MM.1S (cell line): ENCODE measurements at regions not wholly inside any gene's neighbourhood (a gene's known extent, or its start where the extent isn't known, plus 50 kb on each side); places are given as distances from the start of the nearest gene placed in this dataset.

Experiments used
- DNase-seq: peaks from one replicate; pipeline ENCODE4 v3.0.0-alpha.2; 2015
- H2AFZ ChIP-seq: fragments of 300-600 bp; sonication (generic); 2 replicates; pipeline ENCODE4 v1.6.0; 2016; ENCODE audit warnings: antibody characterized with exemption, low read length
- H3F3A ChIP-seq: fragments of 300-600 bp; sonication (generic); 2 replicates; pipeline ENCODE4 v1.6.1; 2016; ENCODE audit warnings: mild to moderate bottlenecking, antibody characterized with exemption, low read length, moderate library complexity, mixed read lengths; ENCODE audit not compliant: insufficient read depth
- H3K27ac ChIP-seq: fragments of 300-600 bp; sonication (generic); 2 replicates; pipeline ENCODE4 v1.5.1; 2016; ENCODE audit warnings: mild to moderate bottlenecking, low read length
- H3K27me3 ChIP-seq: fragments of 300-600 bp; sonication (generic); replicated peaks from 2 replicates; pipeline ENCODE4 v1.6.0; 2016; ENCODE audit warnings: low read length; ENCODE audit not compliant: insufficient read depth
- H3K36me3 ChIP-seq: fragments of 300-600 bp; sonication (generic); replicated peaks from 2 replicates; pipeline ENCODE4 v1.6.1; 2016; ENCODE audit warnings: mild to moderate bottlenecking, low read length, mixed read lengths; ENCODE audit not compliant: insufficient read depth
- H3K4me1 ChIP-seq: fragments of 300-600 bp; sonication (generic); 2 replicates; pipeline ENCODE4 v1.6.1; 2016; ENCODE audit warnings: low read length, mixed read lengths
- H3K4me2 ChIP-seq: fragments of 300-600 bp; sonication (generic); 2 replicates; pipeline ENCODE4 v1.6.0; 2016; ENCODE audit warnings: low read depth, low read length
- H3K4me3 ChIP-seq: fragments of 300-600 bp; sonication (generic); 2 replicates; pipeline ENCODE4 v1.5.1; 2016; ENCODE audit warnings: low read length, mixed read lengths
- H3K79me2 ChIP-seq: fragments of 300-600 bp; sonication (generic); 2 replicates; pipeline ENCODE4 v1.6.1; 2016; ENCODE audit warnings: mixed run types, low read length, mixed read lengths
- H3K9ac ChIP-seq: fragments of 300-600 bp; sonication (generic); 2 replicates; pipeline ENCODE4 v1.6.1; 2016; ENCODE audit warnings: low read length, mixed read lengths
- H3K9me2 ChIP-seq: fragments of 300-600 bp; sonication (generic); replicated peaks from 2 replicates; pipeline ENCODE4 v1.6.1; 2016; ENCODE audit warnings: mild to moderate bottlenecking, low read length, mixed read lengths; ENCODE audit not compliant: insufficient read depth
- H3K9me3 ChIP-seq: fragments of 300-600 bp; sonication (generic); replicated peaks from 2 replicates; pipeline ENCODE4 v1.6.1; 2016; ENCODE audit warnings: mild to moderate bottlenecking, low read length, mixed read lengths; ENCODE audit not compliant: insufficient read depth
- H4K20me1 ChIP-seq: fragments of 300-600 bp; sonication (generic); 2 replicates; pipeline ENCODE4 v1.6.1; 2016; ENCODE audit warnings: mild to moderate bottlenecking, low read length, moderate library complexity, mixed read lengths; ENCODE audit not compliant: insufficient read depth
- EZH2 ChIP-seq: fragments of 300-600 bp; sonication (generic); optimal IDR thresholded peaks from 2 replicates; pipeline ENCODE3; 2017; ENCODE audit warnings: low read depth, mild to moderate bottlenecking, antibody characterized with exemption, low read length, mixed read lengths
- EZH2phosphoT487 ChIP-seq: fragments of 300-600 bp; sonication (generic); IDR thresholded peaks from 2 replicates; pipeline ENCODE4 v1.6.1; 2018; ENCODE audit warnings: antibody characterized with exemption, low read length
- TF ChIP-seq, protein P1 (sequence below): fragments of 300-600 bp; sonication (generic); IDR thresholded peaks from 2 replicates; pipeline ENCODE4 v1.5.1; 2016; ENCODE audit warnings: antibody characterized with exemption, low read length, mixed read lengths

DNA sequence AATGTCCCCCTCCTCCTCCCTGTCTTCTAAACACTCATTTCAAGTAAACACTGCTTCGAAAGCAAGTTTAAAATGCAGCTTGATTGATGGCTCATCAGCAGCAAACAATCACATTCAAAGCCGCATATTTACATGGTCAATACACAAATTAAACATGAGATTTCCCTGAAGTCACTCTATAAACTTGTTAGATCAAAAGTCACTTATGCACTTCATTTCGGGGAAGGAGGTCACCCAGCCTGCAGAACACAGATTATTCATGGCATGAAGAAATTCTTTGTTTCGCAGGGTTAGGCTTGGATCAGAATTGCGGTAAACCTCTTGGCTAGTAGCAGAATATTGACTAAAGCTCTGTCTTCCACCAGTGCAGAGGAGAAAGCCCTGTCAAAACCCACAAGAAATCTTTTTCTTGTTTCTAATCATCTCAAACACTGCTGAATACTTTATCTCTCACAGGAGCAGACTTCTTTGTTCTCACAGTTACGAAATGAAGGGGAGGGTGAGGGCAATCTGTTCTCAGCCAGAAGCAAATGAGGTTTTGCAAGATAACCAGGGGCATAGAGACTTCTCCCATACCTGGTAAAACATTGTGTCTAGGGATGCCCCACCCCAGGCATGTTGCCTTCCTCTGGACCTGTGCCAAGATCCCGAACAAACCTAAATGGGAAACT lies 133.3 kb upstream of the CHL1 start:
- Histone ChIP-seq H3K9me3 (no peaks in the 10 kb centered on the region), H3K4me3 (no peak overlapping the region), H2AFZ (no peak overlapping the region), H3K9ac (no peak overlapping the region), H3K79me2 (no peaks in the 10 kb centered on the region), H3K4me1 (no peaks in the 10 kb centered on the region), H3K27me3 (no peaks in the 10 kb centered on the region), H3K9me2 (no peaks in the 10 kb centered on the region), H3K4me2 (no peak overlapping the region), H3F3A (no peaks in the 10 kb centered on the region), H4K20me1 (no peaks in the 10 kb centered on the region), H3K27ac (no peak overlapping the region), H3K36me3 (no peaks in the 10 kb centered on the region)
- TF ChIP-seq EZH2 (no peak), EZH2phosphoT487 (no peak)
- TF ChIP-seq, protein P1, sequence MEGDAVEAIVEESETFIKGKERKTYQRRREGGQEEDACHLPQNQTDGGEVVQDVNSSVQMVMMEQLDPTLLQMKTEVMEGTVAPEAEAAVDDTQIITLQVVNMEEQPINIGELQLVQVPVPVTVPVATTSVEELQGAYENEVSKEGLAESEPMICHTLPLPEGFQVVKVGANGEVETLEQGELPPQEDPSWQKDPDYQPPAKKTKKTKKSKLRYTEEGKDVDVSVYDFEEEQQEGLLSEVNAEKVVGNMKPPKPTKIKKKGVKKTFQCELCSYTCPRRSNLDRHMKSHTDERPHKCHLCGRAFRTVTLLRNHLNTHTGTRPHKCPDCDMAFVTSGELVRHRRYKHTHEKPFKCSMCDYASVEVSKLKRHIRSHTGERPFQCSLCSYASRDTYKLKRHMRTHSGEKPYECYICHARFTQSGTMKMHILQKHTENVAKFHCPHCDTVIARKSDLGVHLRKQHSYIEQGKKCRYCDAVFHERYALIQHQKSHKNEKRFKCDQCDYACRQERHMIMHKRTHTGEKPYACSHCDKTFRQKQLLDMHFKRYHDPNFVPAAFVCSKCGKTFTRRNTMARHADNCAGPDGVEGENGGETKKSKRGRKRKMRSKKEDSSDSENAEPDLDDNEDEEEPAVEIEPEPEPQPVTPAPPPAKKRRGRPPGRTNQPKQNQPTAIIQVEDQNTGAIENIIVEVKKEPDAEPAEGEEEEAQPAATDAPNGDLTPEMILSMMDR: no peak
- DNase-seq: no peak

DNA sequence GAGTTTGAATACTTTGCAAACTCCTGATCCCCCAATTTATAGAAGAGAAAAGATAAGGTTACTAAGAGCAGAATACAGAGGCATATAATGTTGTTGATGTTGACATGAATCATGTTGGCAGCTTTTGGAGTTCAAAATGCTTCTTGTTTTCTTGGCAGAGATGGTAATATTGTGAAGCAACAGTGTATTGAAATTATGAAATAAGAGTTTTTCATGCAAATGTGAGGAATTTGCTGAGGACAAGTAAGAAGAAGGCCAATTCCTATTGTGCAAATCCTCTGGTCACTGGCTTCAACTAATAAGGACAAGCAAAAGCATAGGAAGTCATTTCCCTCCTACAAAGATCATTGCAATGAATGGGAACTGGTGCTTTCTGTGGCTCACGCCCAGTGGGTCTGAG lies 126.9 kb upstream of the CHL1 start:
- H3K27ac ChIP-seq: no peak overlapping the region
- no peaks in the 10 kb centered on the region for H3K4me1 ChIP-seq
- H3K9ac ChIP-seq: no peak overlapping the region
- H3K9me2 ChIP-seq: no peaks in the 10 kb centered on the region
- no peaks in the 10 kb centered on the region for H3K79me2 ChIP-seq
- no peaks in the 10 kb centered on the region for H3K36me3 ChIP-seq
- H3K4me3 ChIP-seq: no peak overlapping the region
- H3K9me3 ChIP-seq: no peaks in the 10 kb centered on the region
- no peaks in the 10 kb centered on the region for H4K20me1 ChIP-seq
- H3K4me2 ChIP-seq: no peak overlapping the region
- H2AFZ ChIP-seq: no peak overlapping the region
- no peak for DNase-seq
- no peaks in the 10 kb centered on the region for H3F3A ChIP-seq
- TF ChIP-seq, protein P1: no peak
- no peak for TF ChIP-seq EZH2phosphoT487
- no peak for TF ChIP-seq EZH2
- no peaks in the 10 kb centered on the region for H3K27me3 ChIP-seq

DNA sequence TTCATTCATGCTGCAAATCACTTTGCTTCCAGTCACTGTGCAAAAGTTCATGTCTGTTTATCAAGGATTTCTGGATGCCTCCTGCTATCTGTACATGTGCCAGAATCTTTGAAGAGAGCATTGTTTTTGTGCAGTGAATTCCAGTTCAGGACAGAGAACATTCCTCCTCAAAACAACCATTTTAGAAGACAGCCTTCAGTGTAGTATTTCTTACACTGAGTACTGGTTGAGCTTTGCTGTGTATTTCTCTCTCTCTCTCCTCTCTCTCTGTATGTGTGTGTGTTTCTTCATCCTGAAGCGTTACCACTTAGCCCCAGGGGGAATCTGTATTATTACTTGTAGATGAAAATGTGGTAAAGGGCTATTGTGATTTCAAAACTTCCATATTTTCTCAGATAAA lies 123.8 kb upstream of the CHL1 start:
- no peaks in the 10 kb centered on the region for H3F3A ChIP-seq
- H3K9me2 ChIP-seq: no peaks in the 10 kb centered on the region
- no peak overlapping the region for H3K27ac ChIP-seq
- H3K4me2 ChIP-seq: no peak overlapping the region
- H3K79me2 ChIP-seq: no peaks in the 10 kb centered on the region
- no peaks in the 10 kb centered on the region for H4K20me1 ChIP-seq
- no peak overlapping the region for H3K4me3 ChIP-seq
- H3K36me3 ChIP-seq: no peaks in the 10 kb centered on the region
- TF ChIP-seq, protein P1: no peak
- TF ChIP-seq EZH2 (no peak), EZH2phosphoT487 (no peak)
- H3K4me1 ChIP-seq: no peaks in the 10 kb centered on the region
- DNase-seq: no peak
- H2AFZ ChIP-seq: no peak overlapping the region
- H3K9ac ChIP-seq: no peak overlapping the region
- H3K27me3 ChIP-seq: no peaks in the 10 kb centered on the region
- H3K9me3 ChIP-seq: no peaks in the 10 kb centered on the region
